ENCODE measurements at regions not wholly inside any gene's neighbourhood (a gene's known extent, or its start where the extent isn't known, plus 50 kb on each side); places are given as distances from the start of the nearest gene placed in this dataset.

DNA sequence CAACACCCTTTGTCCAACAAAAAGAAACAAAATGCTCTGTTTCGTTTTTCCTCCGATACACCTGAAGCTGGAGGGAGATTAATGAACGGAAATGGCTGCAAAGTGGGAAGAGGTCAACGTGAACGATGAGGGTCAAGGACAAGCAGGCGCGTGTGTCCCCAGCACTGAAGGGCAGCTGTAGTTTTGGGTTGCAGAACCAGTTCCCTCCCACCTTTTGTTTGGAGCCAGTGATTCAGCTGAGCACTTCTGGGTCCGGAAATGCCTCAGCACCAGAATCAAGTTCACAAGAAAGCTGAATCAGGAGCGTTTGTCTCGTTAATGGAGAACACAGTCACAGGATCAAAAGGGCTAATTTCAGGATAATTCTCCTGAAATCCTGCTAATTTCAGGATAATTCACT, 51.1 kb upstream of the PWP1 start:
- WGBS, 10 experiments: 65 to 100% (median 76%) methylated on average over 1 to 10 of the region's 10 CpGs; no CpG with 5 or more reads in 1 of the 10 experiments
- H3K27ac ChIP-seq: no peak overlapping the region
- no peaks in the 10 kb centered on the region for H3K4me1 ChIP-seq (replicated peaks in 1 of 2)
- in situ Hi-C loops (cut with MboI; ENCODE audit: low pct_unique_long_range_greater_than_20kb in 2 of 9, low sequenced_read_pairs in 9 of 9, unreplicated experiment in 9 of 9): no loop called here
- H3K4me3 ChIP-seq: no peak overlapping the region
- ATAC-seq (replicated peaks in 6 of 8): no peak

DNA sequence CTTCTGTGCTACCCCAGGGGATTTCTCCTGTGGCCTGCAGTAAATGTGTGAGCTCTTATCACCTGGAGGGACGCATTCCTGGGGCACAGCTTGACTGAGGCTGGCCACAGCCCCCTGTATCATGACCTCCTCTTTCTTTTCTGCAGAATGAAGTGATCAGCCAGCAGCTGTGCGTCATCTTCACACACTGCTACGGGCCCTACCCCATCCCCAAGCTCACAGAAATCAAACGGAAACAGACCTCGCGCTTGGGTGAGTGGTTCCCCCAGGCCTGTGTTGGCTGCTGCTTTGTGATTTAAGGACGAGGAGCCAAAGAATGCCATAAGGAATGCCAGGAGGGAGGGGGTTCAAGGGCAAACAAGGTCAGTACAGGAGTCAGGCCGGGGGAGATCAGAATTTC, 50.5 kb upstream of the PWP1 start:
- ATAC-seq (replicated peaks in 6 of 8): peak in 1 of 8 experiments; percentile 43
- no peak overlapping the region for H3K4me3 ChIP-seq
- in situ Hi-C loops (cut with MboI; ENCODE audit: low pct_unique_long_range_greater_than_20kb in 2 of 9, low sequenced_read_pairs in 9 of 9, unreplicated experiment in 9 of 9): no loop called here
- H3K4me1 ChIP-seq (replicated peaks in 1 of 2): no peaks in the 10 kb centered on the region
- WGBS, 10 experiments: 25 to 80% (median 63%) methylated on average over 1 to 2 of the region's 8 CpGs; no CpG with 5 or more reads in 6 of the 10 experiments
- H3K27ac ChIP-seq: no peak overlapping the region
